Calu3 (cell line): ENCODE measurements at regions not wholly inside any gene's neighbourhood (a gene's known extent, or its start where the extent isn't known, plus 50 kb on each side); places are given as distances from the start of the nearest gene placed in this dataset.
"Not testable (repeated sequence)": the region's sequence is repeated elsewhere in the genome, so short reads cannot be mapped to it uniquely, and the experiment has no call there.

ENCODE experiments used
- BruUV-seq: library from RNA; stranded (reverse); fragments of 400-500 nt; replicated peaks from 2 replicates; lab custom pipeline; 2021; lab: Mats Ljungman, UMichigan
- CTCF ChIA-PET: fragments of 300-600 bp; sonication (Branson Sonifier 250); formaldehyde crosslinking; loops from one replicate; lab custom pipeline; 2022; ENCODE audit warnings: antibody characterized with exemption; lab: Charles Lee
- DNase-seq: peaks from one replicate; pipeline ENCODE4 v3.0.0; 2022
- H3K27ac Mint-ChIP-seq: one replicate; pipeline ENCODE4 v1.8.0; 2022; ENCODE audit warnings: mixed read lengths; ENCODE audit not compliant: unreplicated experiment
- H3K27me3 Mint-ChIP-seq: one replicate; pipeline ENCODE4 v1.8.0; 2022; ENCODE audit warnings: mixed read lengths; ENCODE audit not compliant: unreplicated experiment
- H3K36me3 Mint-ChIP-seq: one replicate; pipeline ENCODE4 v1.8.0; 2022; ENCODE audit warnings: mild to moderate bottlenecking, moderate library complexity, mixed read lengths; ENCODE audit not compliant: insufficient read depth, unreplicated experiment
- H3K4me1 Mint-ChIP-seq: one replicate; pipeline ENCODE4 v1.8.0; 2022; ENCODE audit warnings: mild to moderate bottlenecking, low read depth, mixed read lengths; ENCODE audit not compliant: unreplicated experiment
- H3K4me3 Mint-ChIP-seq: one replicate; pipeline ENCODE4 v1.8.0; 2022; ENCODE audit warnings: mild to moderate bottlenecking, low read depth, moderate library complexity, mixed read lengths; ENCODE audit not compliant: unreplicated experiment
- H3K9me3 Mint-ChIP-seq: one replicate; pipeline ENCODE4 v1.8.0; 2022; ENCODE audit warnings: low read depth, mixed read lengths; ENCODE audit not compliant: unreplicated experiment
- CTCF ChIP-seq: fragments of 200-600 bp; IDR thresholded peaks from one replicate; pipeline ENCODE4 v1.8.0; 2022; ENCODE audit warnings: antibody characterized with exemption; ENCODE audit not compliant: unreplicated experiment
- intact Hi-C: fragments of 100-400 bp; cut with micrococcal nuclease; formaldehyde crosslinking; loops from one replicate; pipeline ENCODE4 v1.10.0; 2022; ENCODE audit not compliant: unreplicated experiment

GRCh38 chr3:192063570-192063969, 602.6 kb downstream of the PYDC2 start:
- intact Hi-C loops: no loop called here
- Mint-ChIP-seq H3K4me1 (no peaks in the 10 kb centered on the region), H3K4me3 (no peak overlapping the region), H3K9me3 (no peaks in the 10 kb centered on the region), H3K36me3 (no peaks in the 10 kb centered on the region), H3K27me3 (no peaks in the 10 kb centered on the region), H3K27ac (no peak overlapping the region)
- no peak for DNase-seq
- TF ChIP-seq CTCF: no peak
- CTCF ChIA-PET: no interaction called here
- no TSS peak for BruUV-seq

GRCh38 chr3:192064959-192065358, 604.0 kb downstream of the PYDC2 start:
- Mint-ChIP-seq H3K27ac (no peak overlapping the region), H3K4me3 (no peak overlapping the region), H3K36me3 (no peaks in the 10 kb centered on the region), H3K9me3 (no peaks in the 10 kb centered on the region), H3K27me3 (no peaks in the 10 kb centered on the region), H3K4me1 (no peaks in the 10 kb centered on the region)
- DNase-seq: no peak
- TF ChIP-seq CTCF: no peak
- intact Hi-C loops: no loop called here
- BruUV-seq: no TSS peak
- CTCF ChIA-PET: no interaction called here

- BruUV-seq, intact Hi-C loops, H3K36me3 Mint-ChIP-seq, H3K27ac Mint-ChIP-seq, H3K9me3 Mint-ChIP-seq, H3K27me3 Mint-ChIP-seq, H3K4me3 Mint-ChIP-seq, H3K4me1 Mint-ChIP-seq, DNase-seq: not testable (repeated sequence)
- CTCF ChIA-PET: interaction anchor here (0.7 kb wide), 1 partner anchor 122 kb away, joined by 5 read pairs; no protein-coding TSS in a partner anchor
Measured at GRCh38 chr3:192066253-192066652, 605.3 kb downstream of the PYDC2 start.

GRCh38 chr3:192068464-192069254, 607.7 kb downstream of the PYDC2 start:
- no TSS peak for BruUV-seq
- Mint-ChIP-seq H3K9me3 (no peaks in the 10 kb centered on the region), H3K27ac (no peak overlapping the region), H3K27me3 (no peaks in the 10 kb centered on the region), H3K36me3 (no peaks in the 10 kb centered on the region), H3K4me1 (no peaks in the 10 kb centered on the region), H3K4me3 (no peak overlapping the region)
- no peak for TF ChIP-seq CTCF
- CTCF ChIA-PET: no interaction called here
- DNase-seq: no peak
- intact Hi-C loops: no loop called here
